ENCODE measurements at regions not wholly inside any gene's neighbourhood (a gene's known extent, or its start where the extent isn't known, plus 50 kb on each side); places are given as distances from the start of the nearest gene placed in this dataset.

DNA sequence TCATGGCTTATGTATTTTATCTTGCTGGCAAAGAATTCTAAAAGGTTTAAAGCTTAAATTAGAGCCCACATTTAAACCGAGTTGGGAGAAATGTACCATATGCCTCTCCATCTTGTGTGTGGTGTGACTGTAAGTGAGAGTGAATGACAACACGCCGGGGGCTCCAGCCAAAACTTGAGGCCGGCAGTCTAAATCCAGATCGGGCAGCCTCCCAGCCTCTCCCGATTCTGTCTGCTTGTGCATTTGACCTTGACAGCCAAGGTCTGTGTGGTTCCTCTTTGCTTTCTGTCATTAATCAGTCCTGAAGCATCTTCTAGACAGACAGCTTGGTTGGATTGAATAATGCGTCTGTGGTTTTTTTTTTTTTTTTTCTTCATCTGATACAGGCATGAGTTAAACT is 1093.2 kb upstream of the EEF2KMT start:
- Histone ChIP-seq H3K9me3 (peaks cover 0 to 5% (median 0%) of the 10 kb centered on the region in 12 donors), H3K27ac (no peak overlapping the region), H3K36me3 (no peaks in the 10 kb centered on the region), H3K4me3 (no peak overlapping the region), H3K27me3 (no peaks in the 10 kb centered on the region), H3K4me1 (no peaks in the 10 kb centered on the region)
- DNase-seq (no peak), ATAC-seq (no peak)
- no peak for TF ChIP-seq CTCF (IDR thresholded peaks at IDR 0.05)
- no peak for TF ChIP-seq POLR2A (IDR thresholded peaks at IDR 0.05)
- intact Hi-C loops (cut with DNase I) = no loop called here
- 83 to 86% (median 85%) methylated on average over 7 of the region's 7 CpGs for WGBS, 4 donors

GRCh38 chr16:6189216-6189615 is 1091.6 kb upstream of the EEF2KMT start:
- Histone ChIP-seq H3K4me3 (no peak overlapping the region), H3K27me3 (no peaks in the 10 kb centered on the region), H3K4me1 (no peaks in the 10 kb centered on the region), H3K9me3 (no peaks in the 10 kb centered on the region), H3K36me3 (no peaks in the 10 kb centered on the region), H3K27ac (no peak overlapping the region)
- intact Hi-C loops (cut with DNase I) = no loop called here
- ATAC-seq = no peak
- WGBS, 4 donors = 69 to 82% (median 71%) methylated on average over 9 of the region's 9 CpGs
- no peak for TF ChIP-seq CTCF (IDR thresholded peaks at IDR 0.05)
- TF ChIP-seq POLR2A (IDR thresholded peaks at IDR 0.05) = no peak
- DNase-seq = no peak

GRCh38 chr16:6177616-6178180 is 1080.1 kb upstream of the EEF2KMT start:
- Histone ChIP-seq H3K27me3 (no peaks in the 10 kb centered on the region), H3K4me1 (no peaks in the 10 kb centered on the region), H3K36me3 (no peaks in the 10 kb centered on the region), H3K27ac (no peak overlapping the region), H3K4me3 (no peak overlapping the region), H3K9me3 (no peaks in the 10 kb centered on the region)
- DNase-seq (no peak), ATAC-seq (no peak)
- intact Hi-C loops (cut with DNase I) = no loop called here
- WGBS, 4 donors = 73 to 82% (median 79%) methylated on average over 5 of the region's 5 CpGs
- TF ChIP-seq POLR2A (IDR thresholded peaks at IDR 0.05) (no peak), CTCF (IDR thresholded peaks at IDR 0.05) (no peak)

GRCh38 chr16:6170022-6170421 is 1072.4 kb upstream of the EEF2KMT start:
- H3K27ac ChIP-seq = no peak overlapping the region
- intact Hi-C loops (cut with DNase I) = no loop called here
- H3K36me3 ChIP-seq = no peaks in the 10 kb centered on the region
- H3K4me3 ChIP-seq = no peak overlapping the region
- 74 to 80% (median 77%) methylated on average over 5 of the region's 5 CpGs for WGBS, 4 donors
- no peaks in the 10 kb centered on the region for H3K4me1 ChIP-seq
- H3K27me3 ChIP-seq = no peaks in the 10 kb centered on the region
- no peak for DNase-seq
- TF ChIP-seq CTCF (IDR thresholded peaks at IDR 0.05) = no peak
- no peak for TF ChIP-seq POLR2A (IDR thresholded peaks at IDR 0.05)
- peaks cover 0 to 4% (median 0%) of the 10 kb centered on the region in 12 donors for H3K9me3 ChIP-seq
- no peak for ATAC-seq

Measured in heart left ventricle (tissue), 16 donors.